GM19324 (cell line): ENCODE measurements at regions not wholly inside any gene's neighbourhood (a gene's known extent, or its start where the extent isn't known, plus 50 kb on each side); places are given as distances from the start of the nearest gene placed in this dataset.

Experiments
- ATAC-seq: cut with Tn5 transposase; IDR thresholded peaks from one replicate; pipeline ENCODE4 v1.9.1; 2021; ENCODE audit warnings: mild to moderate bottlenecking, moderate library complexity; ENCODE audit not compliant: unreplicated experiment, low FRiP score

GRCh38 chr1:222049176-222049575 lies 307.3 kb upstream of the DUSP10 start:
- ATAC-seq: no peak

- ATAC-seq: no peak
Measured at GRCh38 chr1:222048094-222048595, 306.3 kb upstream of the DUSP10 start.

GRCh38 chr1:222047366-222047765 lies 305.5 kb upstream of the DUSP10 start:
- ATAC-seq: no peak

GRCh38 chr1:222046684-222047263 lies 304.9 kb upstream of the DUSP10 start:
- ATAC-seq: no peak

- no peak for ATAC-seq
Measured at GRCh38 chr1:222045786-222046185, 303.9 kb upstream of the DUSP10 start.

- ATAC-seq: no peak
Measured at GRCh38 chr1:222045236-222045635, 303.3 kb upstream of the DUSP10 start.

- no peak for ATAC-seq
Measured at GRCh38 chr1:222043444-222044292, 301.8 kb upstream of the DUSP10 start.

GRCh38 chr1:222042120-222042519 lies 300.2 kb upstream of the DUSP10 start:
- ATAC-seq: no peak

- ATAC-seq: no peak
Measured at GRCh38 chr1:222040955-222041354, 299.1 kb upstream of the DUSP10 start.

- no peak for ATAC-seq
Measured at GRCh38 chr1:222040121-222040805, 298.4 kb upstream of the DUSP10 start.

GRCh38 chr1:222038971-222039370 lies 297.1 kb upstream of the DUSP10 start:
- ATAC-seq: no peak

- ATAC-seq: no peak
Measured at GRCh38 chr1:222037720-222038119, 295.8 kb upstream of the DUSP10 start.

- ATAC-seq: no peak
Measured at GRCh38 chr1:222034790-222035189, 292.9 kb upstream of the DUSP10 start.

GRCh38 chr1:222033450-222033849 lies 291.6 kb upstream of the DUSP10 start:
- ATAC-seq: no peak

- no peak for ATAC-seq
Measured at GRCh38 chr1:222031318-222031717, 289.4 kb upstream of the DUSP10 start.

GRCh38 chr1:222028676-222029075 lies 286.8 kb upstream of the DUSP10 start:
- ATAC-seq: no peak

GRCh38 chr1:222028116-222028515 lies 286.2 kb upstream of the DUSP10 start:
- no peak for ATAC-seq

- no peak for ATAC-seq
Measured at GRCh38 chr1:222026280-222026679, 284.4 kb upstream of the DUSP10 start.

- ATAC-seq: no peak
Measured at GRCh38 chr1:222023025-222023424, 281.1 kb upstream of the DUSP10 start.

- ATAC-seq: no peak
Measured at GRCh38 chr1:222021129-222021528, 279.2 kb upstream of the DUSP10 start.

GRCh38 chr1:222020553-222020952 lies 278.7 kb upstream of the DUSP10 start:
- no peak for ATAC-seq
